Gastroesophageal sphincter (tissue), 4 donors: ENCODE measurements at regions not wholly inside any gene's neighbourhood (a gene's known extent, or its start where the extent isn't known, plus 50 kb on each side); places are given as distances from the start of the nearest gene placed in this dataset.

ENCODE experiments used
- ATAC-seq: fragments of 150-250 bp; one replicate; pipeline ENCODE4 v1.9.1; 2016; ENCODE audit warnings: mild to moderate bottlenecking, moderate library complexity
- H3K27ac ChIP-seq, 4 donors: fragments of 200-600 bp; sonication (generic) in 3 of 4; 1 replicate in 3 of 4; 2 replicates in 1 of 4; pipeline ENCODE4 v1.5.1; 2016 to 2019
- H3K27me3 ChIP-seq: fragments of 200-600 bp; sonication (generic); one replicate; pipeline ENCODE4 v1.5.1; 2019
- H3K36me3 ChIP-seq, 2 donors: fragments of 200-600 bp; sonication (generic); one replicate each; pipeline ENCODE4 v1.5.1; 2019; ENCODE audit warnings: control low read depth in 1 of 2
- H3K4me1 ChIP-seq, 3 donors: fragments of 200-600 bp; sonication (generic); 1 replicate in 2 of 3; 2 replicates in 1 of 3; pipeline ENCODE4 v1.5.1; 2016 to 2019; ENCODE audit warnings: control low read depth in 2 of 3
- H3K4me3 ChIP-seq, 2 donors: fragments of 200-600 bp; sonication (generic); one replicate each; pipeline ENCODE4 v1.5.1; 2019; ENCODE audit warnings: mild to moderate bottlenecking in 1 of 2, moderate library complexity in 1 of 2
- H3K9me3 ChIP-seq, 3 donors: fragments of 200-600 bp; sonication (generic); one replicate each; pipeline ENCODE4 v1.5.1; 2017 to 2019; ENCODE audit warnings: control low read depth in 2 of 3
- EP300 ChIP-seq: sonication (generic); formaldehyde crosslinking; IDR thresholded peaks from one replicate; pipeline ENCODE4 v1.6.1; 2017; ENCODE audit warnings: antibody characterized with exemption, mild to moderate bottlenecking
- POLR2A ChIP-seq, 2 donors: fragments of 450-650 bp; IDR thresholded peaks; one replicate each; pipeline ENCODE4 v1.6.1; 2017; ENCODE audit warnings: antibody characterized with exemption in 2 of 2, mild to moderate bottlenecking in 2 of 2, moderate library complexity in 1 of 2
- POLR2AphosphoS5 ChIP-seq: sonication (generic); formaldehyde crosslinking; IDR thresholded peaks from one replicate; pipeline ENCODE4 v1.6.1; 2017; ENCODE audit warnings: antibody characterized with exemption
- WGBS, 2 donors: methylation state at CpG; one replicate each; pipeline ENCODE4 v1.1.5; 2018; ENCODE audit warnings: low coverage in 1 of 2; 5-methylcytosine and 5-hydroxymethylcytosine counted together
- TF ChIP-seq, protein P1 (sequence below), 4 experiments: fragments of 200-600 bp in 2 of 4; fragments of 450-650 bp in 2 of 4; sonication (generic) in 1 of 4; IDR thresholded peaks; one replicate each; pipeline ENCODE4 v1.5.1; 2017 to 2019; ENCODE audit warnings: antibody characterized with exemption in 4 of 4, mild to moderate bottlenecking in 2 of 4, moderate library complexity in 2 of 4

DNA sequence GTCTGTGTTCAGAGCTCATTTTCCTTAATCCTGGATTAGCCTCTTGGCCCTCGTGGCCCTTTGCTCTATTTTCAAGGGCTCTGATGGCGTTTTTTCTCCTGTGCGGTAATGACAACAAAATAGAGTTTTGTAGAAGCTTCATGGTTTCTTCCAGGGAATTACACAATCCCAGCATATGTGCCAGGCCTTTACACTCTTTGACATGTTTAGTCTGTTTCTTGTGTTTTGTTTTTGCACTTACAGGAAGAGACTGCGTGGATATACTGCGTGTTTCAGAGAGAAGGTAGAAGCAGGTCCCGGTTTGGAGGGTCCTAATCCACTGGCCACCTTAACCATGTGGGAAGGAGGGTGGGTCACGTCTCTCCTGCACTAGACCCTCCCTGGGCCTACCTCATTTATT, 400.2 kb upstream of the IRX4 start:
- TF ChIP-seq POLR2A (IDR thresholded peaks at IDR 0.05), result no peak
- TF ChIP-seq EP300, result no peak
- no peak for TF ChIP-seq POLR2AphosphoS5
- TF ChIP-seq, protein P1, sequence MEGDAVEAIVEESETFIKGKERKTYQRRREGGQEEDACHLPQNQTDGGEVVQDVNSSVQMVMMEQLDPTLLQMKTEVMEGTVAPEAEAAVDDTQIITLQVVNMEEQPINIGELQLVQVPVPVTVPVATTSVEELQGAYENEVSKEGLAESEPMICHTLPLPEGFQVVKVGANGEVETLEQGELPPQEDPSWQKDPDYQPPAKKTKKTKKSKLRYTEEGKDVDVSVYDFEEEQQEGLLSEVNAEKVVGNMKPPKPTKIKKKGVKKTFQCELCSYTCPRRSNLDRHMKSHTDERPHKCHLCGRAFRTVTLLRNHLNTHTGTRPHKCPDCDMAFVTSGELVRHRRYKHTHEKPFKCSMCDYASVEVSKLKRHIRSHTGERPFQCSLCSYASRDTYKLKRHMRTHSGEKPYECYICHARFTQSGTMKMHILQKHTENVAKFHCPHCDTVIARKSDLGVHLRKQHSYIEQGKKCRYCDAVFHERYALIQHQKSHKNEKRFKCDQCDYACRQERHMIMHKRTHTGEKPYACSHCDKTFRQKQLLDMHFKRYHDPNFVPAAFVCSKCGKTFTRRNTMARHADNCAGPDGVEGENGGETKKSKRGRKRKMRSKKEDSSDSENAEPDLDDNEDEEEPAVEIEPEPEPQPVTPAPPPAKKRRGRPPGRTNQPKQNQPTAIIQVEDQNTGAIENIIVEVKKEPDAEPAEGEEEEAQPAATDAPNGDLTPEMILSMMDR (IDR thresholded peaks at IDR 0.05), result no peak
- Histone ChIP-seq H3K4me1 (no peaks in the 10 kb centered on the region), H3K9me3 (no peaks in the 10 kb centered on the region), H3K27me3 (peaks cover 16% of the 10 kb centered on the region), H3K36me3 (no peaks in the 10 kb centered on the region), H3K4me3 (no peak overlapping the region), H3K27ac (no peak overlapping the region)
- 49 to 63% methylated on average over 5 to 7 of the region's 7 CpGs for WGBS, 2 donors
- peak; percentile 37 for ATAC-seq

DNA sequence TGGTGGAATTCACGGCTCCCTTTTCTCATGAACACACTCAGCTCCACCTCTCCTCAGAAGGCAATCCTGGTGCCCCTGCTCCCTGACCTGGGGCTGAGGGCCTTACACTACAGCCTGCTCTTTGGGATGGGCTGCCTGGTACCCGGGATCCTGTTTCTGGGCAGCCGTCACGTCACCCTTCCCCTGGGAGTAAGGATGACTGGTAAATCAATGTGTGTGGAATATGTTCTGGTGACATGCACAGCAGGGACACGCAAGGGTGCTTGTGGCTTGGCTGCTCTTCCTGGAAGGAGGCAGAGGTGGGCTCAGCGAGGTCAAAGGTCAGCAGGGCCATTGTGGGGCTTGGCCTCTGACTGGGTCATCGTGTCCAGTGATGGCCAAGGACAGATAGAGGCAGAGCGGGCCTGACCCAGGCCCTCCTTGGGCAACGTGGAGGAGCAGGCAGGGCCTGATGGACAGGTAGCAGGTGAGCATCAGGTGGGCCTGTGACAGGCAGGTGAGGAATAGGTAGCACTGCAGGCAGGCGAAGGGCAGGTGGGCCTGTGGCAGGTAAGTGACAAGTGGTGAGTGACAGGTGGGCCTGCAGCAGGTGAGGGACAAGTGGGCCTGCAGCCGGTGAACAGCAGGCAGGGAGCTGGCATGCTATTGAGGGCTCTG, 399.4 kb upstream of the IRX4 start:
- 39 to 80% methylated on average over 2 of the region's 11 CpGs for WGBS, 2 donors
- Histone ChIP-seq H3K4me3 (no peak overlapping the region), H3K9me3 (no peaks in the 10 kb centered on the region), H3K27ac (no peak overlapping the region), H3K27me3 (peaks cover 23% of the 10 kb centered on the region), H3K36me3 (no peaks in the 10 kb centered on the region), H3K4me1 (no peaks in the 10 kb centered on the region)
- no peak for ATAC-seq
- TF ChIP-seq POLR2AphosphoS5 (no peak), EP300 (no peak)

DNA sequence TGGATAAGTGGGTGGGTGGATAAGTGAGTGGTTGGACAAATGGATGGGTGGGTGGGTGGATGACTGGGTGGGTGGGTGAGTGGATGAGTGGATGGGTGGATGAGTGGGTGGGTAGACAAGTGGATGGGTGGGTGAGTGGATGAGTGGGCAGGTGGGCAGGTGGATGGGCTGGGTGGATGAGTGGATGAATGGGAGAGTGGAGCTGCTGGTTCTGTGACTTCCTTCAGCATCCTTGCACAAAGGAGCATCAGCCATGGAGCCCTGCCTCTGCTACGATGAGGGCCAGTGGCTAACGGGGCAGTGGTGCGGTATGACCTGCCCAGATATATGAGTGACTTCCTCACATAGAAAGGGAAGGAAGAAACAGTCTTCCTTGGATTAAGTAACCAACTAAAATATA, 398.7 kb upstream of the IRX4 start:
- H3K4me1 ChIP-seq, result no peaks in the 10 kb centered on the region
- no peak for ATAC-seq
- TF ChIP-seq POLR2AphosphoS5, result no peak
- TF ChIP-seq POLR2A (IDR thresholded peaks at IDR 0.05), result no peak
- no peak for TF ChIP-seq EP300
- no peak overlapping the region for H3K4me3 ChIP-seq
- no peaks in the 10 kb centered on the region for H3K36me3 ChIP-seq
- WGBS, 2 donors, result 80 to 94% methylated on average over 2 to 3 of the region's 3 CpGs
- no peak overlapping the region for H3K27ac ChIP-seq
- peaks cover 28% of the 10 kb centered on the region for H3K27me3 ChIP-seq
- H3K9me3 ChIP-seq, result no peaks in the 10 kb centered on the region

DNA sequence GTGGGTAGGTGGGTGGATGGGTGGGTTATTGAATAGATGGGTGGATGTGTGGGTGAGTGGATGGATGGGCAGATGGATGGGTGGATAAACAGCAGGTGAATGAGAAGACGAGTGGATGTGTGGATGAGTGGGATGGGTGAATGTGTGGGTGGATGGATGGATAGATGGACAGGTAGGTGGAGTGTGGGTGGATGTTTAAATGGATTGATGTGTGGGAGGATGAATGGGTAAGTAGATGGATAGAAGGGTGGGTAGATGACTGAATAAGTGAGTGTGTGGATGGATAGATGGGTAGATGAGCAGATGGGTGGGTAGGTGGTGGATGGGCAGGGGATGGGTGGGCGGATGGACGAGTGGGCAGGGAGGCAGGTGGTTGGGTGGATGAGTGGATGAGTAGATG, 397.6 kb upstream of the IRX4 start:
- Histone ChIP-seq H3K9me3 (no peaks in the 10 kb centered on the region), H3K4me3 (no peak overlapping the region), H3K27me3 (peaks cover 39% of the 10 kb centered on the region), H3K27ac (no peak overlapping the region), H3K36me3 (no peaks in the 10 kb centered on the region), H3K4me1 (no peaks in the 10 kb centered on the region)
- WGBS, 2 donors, result 72 to 74% methylated on average over 3 of the region's 3 CpGs
- ATAC-seq, result no peak
- TF ChIP-seq EP300, result no peak
- no peak for TF ChIP-seq POLR2A (IDR thresholded peaks at IDR 0.05)
- TF ChIP-seq POLR2AphosphoS5, result no peak
- TF ChIP-seq, protein P1 (IDR thresholded peaks at IDR 0.05), result no peak

DNA sequence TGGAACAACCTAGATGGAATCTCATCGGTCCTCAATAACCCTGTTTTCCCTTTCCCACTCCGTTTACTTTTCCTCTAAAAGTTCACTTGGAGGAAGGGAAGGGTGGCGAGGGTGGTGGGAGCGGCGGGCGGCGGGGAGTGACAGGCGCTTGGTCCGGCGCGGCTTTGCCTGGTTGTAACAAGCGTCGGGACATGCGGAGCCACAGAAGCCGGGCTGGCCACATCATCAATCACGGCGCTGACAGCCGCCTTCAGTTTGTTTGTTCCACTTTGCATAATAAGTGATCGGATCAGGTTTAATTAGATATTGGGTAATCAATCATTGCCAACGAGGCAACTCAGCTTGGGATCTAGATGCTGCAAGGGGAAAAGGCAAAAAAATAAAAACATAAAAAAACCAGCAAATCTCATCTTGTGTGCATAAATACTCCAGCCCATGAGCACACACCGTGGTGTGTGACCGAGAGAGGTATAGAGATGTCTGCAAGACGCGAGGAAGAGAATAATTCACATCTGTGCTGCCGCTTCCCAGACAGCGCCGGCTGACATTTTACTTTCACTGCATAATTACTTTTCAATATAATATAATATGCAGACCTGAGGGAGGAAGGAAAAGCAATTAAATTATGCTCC, 396.2 kb upstream of the IRX4 start:
- Histone ChIP-seq H3K4me3 (no peak overlapping the region), H3K27me3 (peaks cover 43% of the 10 kb centered on the region), H3K4me1 (no peaks in the 10 kb centered on the region), H3K36me3 (no peaks in the 10 kb centered on the region), H3K9me3 (no peaks in the 10 kb centered on the region), H3K27ac (no peak overlapping the region)
- 40 to 50% methylated on average over 19 to 25 of the region's 27 CpGs for WGBS, 2 donors
- no peak for TF ChIP-seq EP300
- no peak for TF ChIP-seq POLR2A (IDR thresholded peaks at IDR 0.05)
- TF ChIP-seq, protein P1 (IDR thresholded peaks at IDR 0.05), result no peak
- TF ChIP-seq POLR2AphosphoS5, result no peak
- no peak for ATAC-seq

DNA sequence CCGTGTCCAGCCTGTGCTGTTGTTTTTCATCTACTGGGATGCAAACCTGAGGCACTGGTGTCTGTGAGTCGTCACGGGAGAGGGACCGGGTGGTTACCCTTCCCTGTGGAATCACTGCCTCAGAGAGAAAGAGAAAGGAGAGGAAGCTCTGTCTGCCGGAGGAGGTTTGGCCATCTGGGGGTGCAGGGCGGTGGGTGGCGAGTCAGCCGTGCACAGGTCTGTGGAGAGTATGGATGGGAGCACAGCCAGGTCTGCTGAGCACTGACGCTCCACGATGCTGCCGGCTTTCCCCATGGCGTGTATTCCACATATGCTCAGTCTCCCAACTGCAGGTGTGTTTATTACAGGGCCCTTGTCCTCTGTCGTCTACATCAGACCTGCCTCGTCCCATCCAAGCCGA, 395.2 kb upstream of the IRX4 start:
- H3K36me3 ChIP-seq, result no peaks in the 10 kb centered on the region
- no peak overlapping the region for H3K27ac ChIP-seq
- no peaks in the 10 kb centered on the region for H3K4me1 ChIP-seq
- no peaks in the 10 kb centered on the region for H3K9me3 ChIP-seq
- no peak for ATAC-seq
- TF ChIP-seq, protein P1 (IDR thresholded peaks at IDR 0.05), result no peak
- TF ChIP-seq EP300, result no peak
- TF ChIP-seq POLR2AphosphoS5, result no peak
- TF ChIP-seq POLR2A (IDR thresholded peaks at IDR 0.05), result no peak
- 63% methylated on average over 7 of the region's 15 CpGs; no CpG with 5 or more reads in 1 of the 2 donors for WGBS, 2 donors
- no peak overlapping the region for H3K4me3 ChIP-seq
- peaks cover 43% of the 10 kb centered on the region for H3K27me3 ChIP-seq
